OCI-LY7 (cell line): ENCODE measurements at regions not wholly inside any gene's neighbourhood (a gene's known extent, or its start where the extent isn't known, plus 50 kb on each side); places are given as distances from the start of the nearest gene placed in this dataset.

ENCODE experiments used
- CTCF ChIP-seq: fragments of 200-600 bp; sonication (generic); conservative IDR thresholded peaks from 2 replicates; pipeline ENCODE4 v1.5.1; 2014; ENCODE audit warnings: mild to moderate bottlenecking, antibody characterized with exemption, low read length, moderate library complexity, mixed read lengths
- EZH2phosphoT487 ChIP-seq: fragments of 200-600 bp; sonication (generic); IDR thresholded peaks from 2 replicates; pipeline ENCODE4 v1.6.1; 2018; ENCODE audit warnings: low read depth, borderline replicate concordance, mild to moderate bottlenecking, mixed run types, antibody characterized with exemption, low read length, moderate library complexity, mixed read lengths

GRCh38 chr17:56038131-56038530, 115.1 kb upstream of the ANKFN1 start:
- no peak for TF ChIP-seq CTCF
- no peak for TF ChIP-seq EZH2phosphoT487
